H1 (cell line): ENCODE measurements at regions not wholly inside any gene's neighbourhood (a gene's known extent, or its start where the extent isn't known, plus 50 kb on each side); places are given as distances from the start of the nearest gene placed in this dataset.

Source experiments
- CTCF ChIA-PET: fragments of 300-600 bp; sonication (Branson Sonifier 250); formaldehyde crosslinking; loops from one replicate; lab custom pipeline; 2021; ENCODE audit not compliant: partially characterized antibody; lab: Charles Lee
- POLR2A ChIA-PET: fragments of 300-600 bp; sonication (Branson Sonifier 250); formaldehyde crosslinking; loops from one replicate; lab custom pipeline; 2021; ENCODE audit warnings: inconsistent platforms; ENCODE audit not compliant: partially characterized antibody; lab: Charles Lee
- DNase-seq, 2 experiments: peaks; one replicate each; pipeline versions ENCODE4 v3.0.0 to v3.0.0-alpha.2; 2010 to 2022; ENCODE audit warnings: low spot score in 2 of 2, low read depth in 1 of 2, mixed read lengths in 1 of 2
- FAIRE-seq: peaks from 2 replicates; lab custom pipeline; 2011; peaks lifted over from hg19 to GRCh38; lab: Jason Lieb, UNC
- H2AFZ ChIP-seq: 2 replicates; pipeline ENCODE4 v1.8.1; 2012; ENCODE audit warnings: low read length, inconsistent platforms
- H2AK5ac ChIP-seq: 2 replicates; pipeline ENCODE4 v1.6.1; 2013; ENCODE audit warnings: low read depth, low read length
- H2BK120ac ChIP-seq: replicated peaks from 2 replicates; pipeline ENCODE3; 2013; ENCODE audit warnings: low read depth, low read length, inconsistent platforms
- H2BK12ac ChIP-seq: 2 replicates; pipeline ENCODE4 v1.6.1; 2013; ENCODE audit warnings: low read depth, low read length
- H2BK15ac ChIP-seq: 2 replicates; pipeline ENCODE4 v1.6.1; 2013; ENCODE audit warnings: low read length
- H2BK20ac ChIP-seq: 2 replicates; pipeline ENCODE4 v1.6.1; 2013; ENCODE audit warnings: low read length
- H2BK5ac ChIP-seq: 2 replicates; pipeline ENCODE4 v1.6.1; 2013; ENCODE audit warnings: low read depth, low read length
- H3K14ac ChIP-seq: 2 replicates; pipeline ENCODE4 v1.6.1; 2013; ENCODE audit warnings: inconsistent platforms; ENCODE audit not compliant: insufficient read length
- H3K18ac ChIP-seq: 2 replicates; pipeline ENCODE4 v1.6.1; 2013; ENCODE audit warnings: low read length; ENCODE audit errors: extremely low read depth
- H3K23ac ChIP-seq: 2 replicates; pipeline ENCODE4 v1.6.1; 2013; ENCODE audit warnings: inconsistent platforms; ENCODE audit not compliant: insufficient read length
- H3K23me2 ChIP-seq: 2 replicates; pipeline ENCODE4 v1.6.1; 2013; ENCODE audit warnings: low read depth, low read length
- H3K27ac ChIP-seq: 2 replicates; pipeline ENCODE4 v1.6.1; 2011; ENCODE audit warnings: low read depth, low read length, inconsistent platforms
- H3K27me3 ChIP-seq, 4 experiments: replicated peaks in 1 of 4; 1 replicate in 1 of 4; 2 replicates in 3 of 4; pipeline versions ENCODE4 v1.6.1 to v1.8.1; 2011 to 2013; ENCODE audit warnings: low read length in 3 of 4, mild to moderate bottlenecking in 3 of 4, inconsistent platforms in 2 of 4, mixed read lengths in 2 of 4, moderate library complexity in 1 of 4; ENCODE audit not compliant: control insufficient read depth in 3 of 4, insufficient read depth in 3 of 4; ENCODE audit errors: extremely low read depth in 1 of 4
- H3K36me3 ChIP-seq, 4 experiments: 2 replicates each; pipeline versions ENCODE4 v1.6.1 to v1.8.1; 2011 to 2013; ENCODE audit warnings: mild to moderate bottlenecking in 4 of 4, low read length in 3 of 4, moderate library complexity in 2 of 4, control low read depth in 1 of 4, inconsistent platforms in 1 of 4; ENCODE audit not compliant: insufficient read depth in 4 of 4, control insufficient read depth in 2 of 4
- H3K4ac ChIP-seq: replicated peaks from 2 replicates; pipeline ENCODE3; 2013; ENCODE audit warnings: low read length, low read depth, mixed read lengths, inconsistent platforms; ENCODE audit not compliant: insufficient read length
- H3K4me1 ChIP-seq, 4 experiments: replicated peaks in 1 of 4; 1 replicate in 1 of 4; 2 replicates in 3 of 4; pipeline versions ENCODE4 v1.6.1 to v1.8.1; 2011 to 2013; ENCODE audit warnings: low read length in 3 of 4, inconsistent platforms in 2 of 4, mixed read lengths in 1 of 4; ENCODE audit not compliant: insufficient read depth in 4 of 4, control insufficient read depth in 3 of 4
- H3K4me2 ChIP-seq, 2 experiments: 2 replicates each; pipeline versions ENCODE4 v1.6.1 to v1.8.1; 2011 to 2013; ENCODE audit warnings: low read depth in 2 of 2, low read length in 2 of 2, control low read depth in 1 of 2, inconsistent platforms in 1 of 2, mild to moderate bottlenecking in 1 of 2; ENCODE audit not compliant: insufficient read depth in 1 of 2
- H3K4me3 ChIP-seq, 4 experiments: fragments of 200-600, 300-600 bp in 1 of 4; sonication (generic), shearing (Covaris generic), sonication (Bioruptor Twin) in 1 of 4; 2 replicates each; pipeline versions ENCODE4 v1.5.1 to v1.8.1; 2011 to 2016; ENCODE audit warnings: low read length in 4 of 4, low read depth in 3 of 4, control low read depth in 2 of 4, inconsistent platforms in 2 of 4, mild to moderate bottlenecking in 2 of 4, mixed read lengths in 1 of 4, moderate library complexity in 1 of 4; ENCODE audit not compliant: insufficient read depth in 2 of 4; ENCODE audit errors: extremely low read depth in 1 of 4
- H3K56ac ChIP-seq: replicated peaks from 2 replicates; pipeline ENCODE3; 2013; ENCODE audit warnings: low read depth, mild to moderate bottlenecking, mixed read lengths, low read length, inconsistent platforms; ENCODE audit not compliant: insufficient read length
- H3K79me1 ChIP-seq: 2 replicates; pipeline ENCODE4 v1.6.1; 2013; ENCODE audit warnings: low read depth, low read length, control low read depth
- H3K79me2 ChIP-seq, 2 experiments: 2 replicates each; pipeline versions ENCODE4 v1.6.1 to v1.8.1; 2012 to 2013; ENCODE audit warnings: low read length in 2 of 2, mild to moderate bottlenecking in 2 of 2, inconsistent platforms in 1 of 2; ENCODE audit not compliant: insufficient read depth in 2 of 2, control insufficient read depth in 1 of 2
- H3K9ac ChIP-seq, 4 experiments: replicated peaks in 1 of 4; 1 replicate in 1 of 4; 2 replicates in 3 of 4; pipeline versions ENCODE4 v1.6.1 to v1.8.1; 2011 to 2013; ENCODE audit warnings: low read depth in 3 of 4, low read length in 3 of 4, control low read depth in 2 of 4, mild to moderate bottlenecking in 2 of 4, moderate library complexity in 2 of 4, inconsistent platforms in 1 of 4; ENCODE audit errors: extremely low read depth in 1 of 4
- H3K9me3 ChIP-seq, 2 experiments: 2 replicates each; pipeline versions ENCODE4 v1.6.1 to v1.8.1; 2012 to 2013; ENCODE audit warnings: mild to moderate bottlenecking in 2 of 2, moderate library complexity in 2 of 2, control low read depth in 1 of 2, inconsistent platforms in 1 of 2, low read depth in 1 of 2, low read length in 1 of 2, mixed read lengths in 1 of 2; ENCODE audit not compliant: insufficient read depth in 2 of 2
- H4K20me1 ChIP-seq, 2 experiments: replicated peaks in 1 of 2; 2 replicates each; pipeline versions ENCODE3 to v1.8.1; 2011 to 2013; ENCODE audit warnings: inconsistent platforms in 2 of 2, low read length in 2 of 2, mild to moderate bottlenecking in 1 of 2; ENCODE audit not compliant: insufficient read depth in 2 of 2, control insufficient read depth in 1 of 2
- H4K5ac ChIP-seq: 2 replicates; pipeline ENCODE4 v1.6.1; 2013; ENCODE audit warnings: low read length, low read depth, mixed read lengths, inconsistent platforms; ENCODE audit not compliant: insufficient read length
- H4K8ac ChIP-seq: 2 replicates; pipeline ENCODE4 v1.8.0; 2013; ENCODE audit warnings: mild to moderate bottlenecking, moderate library complexity, low read length, inconsistent platforms; ENCODE audit not compliant: insufficient read depth; ENCODE audit errors: extremely low read depth
- H4K91ac ChIP-seq: replicated peaks from 2 replicates; pipeline ENCODE3; 2013; ENCODE audit warnings: low read length, mixed read lengths, inconsistent platforms; ENCODE audit not compliant: insufficient read length
- ASH2L ChIP-seq: fragments of 200-600, 300-600 bp; sonication (generic); IDR thresholded peaks from one replicate; pipeline ENCODE4 v1.7.1; 2017; ENCODE audit warnings: low read length
- BACH1 ChIP-seq: IDR thresholded peaks from 2 replicates; pipeline ENCODE4 v1.6.1; 2012; ENCODE audit warnings: low read length, improper control_type of control experiment
- BCL11A ChIP-seq, 2 experiments: IDR thresholded peaks; one replicate each; pipeline ENCODE4 v1.6.1; 2011; ENCODE audit warnings: low read depth in 2 of 2, low read length in 2 of 2, mild to moderate bottlenecking in 2 of 2
- POLR2AphosphoS5 ChIP-seq: IDR thresholded peaks from 2 replicates; pipeline ENCODE4 v1.6.1; 2011; ENCODE audit warnings: low read depth, low read length
- SAP30 ChIP-seq: fragments of 300-600 bp; sonication (generic); IDR thresholded peaks from 2 replicates; pipeline ENCODE4 v1.7.1; 2012; ENCODE audit warnings: low read length, moderate library complexity, mild to moderate bottlenecking, inconsistent platforms; ENCODE audit not compliant: insufficient read depth, insufficient replicate concordance
- SIX5 ChIP-seq: IDR thresholded peaks from 2 replicates; pipeline ENCODE4 v1.6.1; 2011; ENCODE audit warnings: mild to moderate bottlenecking, low read depth, low read length
- SP2 ChIP-seq: IDR thresholded peaks from 2 replicates; pipeline ENCODE4 v1.6.1; 2012; ENCODE audit warnings: mild to moderate bottlenecking, low read length, inconsistent platforms
- ZNF274 ChIP-seq: IDR thresholded peaks from 2 replicates; pipeline ENCODE4 v1.7.0; 2012; ENCODE audit warnings: low read length, borderline replicate concordance; ENCODE audit errors: extremely low read depth
- WGBS, 2 experiments: shearing (Covaris generic) in 1 of 2; methylation state at CpG; one replicate each; pipeline versions ENCODE4 v1.1.6 to v1.1.7; 2013 to 2015; ENCODE audit warnings: low lambda C conversion rate in 2 of 2, mixed read lengths in 2 of 2, inconsistent platforms in 1 of 2, low coverage in 1 of 2, missing lambda C conversion rate in 1 of 2; ENCODE audit not compliant: insufficient replicate concordance in 2 of 2, insufficient coverage in 1 of 2, insufficient read length in 1 of 2; ENCODE audit errors: extremely low coverage in 1 of 2, missing lambda C conversion rate in 1 of 2; 5-methylcytosine and 5-hydroxymethylcytosine counted together

- Histone ChIP-seq H2BK120ac (no peak overlapping the region), H2BK15ac (no peak overlapping the region), H3K4ac (no peak overlapping the region), H3K23ac (no peak overlapping the region), H2AFZ (no peak overlapping the region), H3K56ac (no peak overlapping the region), H4K91ac (no peak overlapping the region), H3K14ac (no peak overlapping the region), H2AK5ac (no peak overlapping the region), H3K23me2 (no peaks in the 10 kb centered on the region), H3K18ac (no peak overlapping the region), H3K27me3 (no peaks in the 10 kb centered on the region), H4K5ac (no peak overlapping the region), H3K4me2 (no peak overlapping the region), H3K4me1 (no peaks in the 10 kb centered on the region), H3K27ac (no peak overlapping the region), H3K9ac (peak overlapping the region in 1 of 4 experiments; percentile 34; a peak in 1 of 7 replicates), H4K8ac (no peak overlapping the region), H3K79me1 (no peaks in the 10 kb centered on the region), H2BK12ac (no peak overlapping the region), H2BK20ac (no peak overlapping the region), H3K36me3 (no peaks in the 10 kb centered on the region), H3K4me3 (no peak overlapping the region), H4K20me1 (no peaks in the 10 kb centered on the region), H2BK5ac (no peak overlapping the region), H3K9me3 (no peaks in the 10 kb centered on the region), H3K79me2 (no peaks in the 10 kb centered on the region)
- ChIA-PET CTCF (no interaction called here), POLR2A (no interaction called here)
- no peak for DNase-seq
- 87% methylated on average over 4 of the region's 4 CpGs; no CpG with 5 or more reads in 1 of the 2 experiments for WGBS, 2 experiments
- no peak for TF ChIP-seq ZNF274
- no peak for TF ChIP-seq SAP30
- no peak for TF ChIP-seq BCL11A (IDR thresholded peaks at IDR 0.05; ENCODE audit: low read depth in 2 of 2, low read length in 2 of 2)
- TF ChIP-seq ASH2L = no peak
- TF ChIP-seq BACH1 = no peak
- no peak for TF ChIP-seq SP2
- TF ChIP-seq SIX5 = no peak
- no peak for TF ChIP-seq POLR2AphosphoS5
- no peak for FAIRE-seq
Observed at GRCh38 chr2:184041777-184042176, 556.6 kb upstream of the ZNF804A start.
